Inferior parietal cortex (tissue), 1 donor: ENCODE measurements at regions not wholly inside any gene's neighbourhood (a gene's known extent, or its start where the extent isn't known, plus 50 kb on each side); places are given as distances from the start of the nearest gene placed in this dataset.
"Not testable (repeated sequence)": the region's sequence is repeated elsewhere in the genome, so short reads cannot be mapped to it uniquely, and the experiment has no call there.

Experiments
- DNase-seq: peaks from one replicate; pipeline ENCODE4 v3.0.0-alpha.2; 2016; ENCODE audit errors: extremely low spot score

DNA sequence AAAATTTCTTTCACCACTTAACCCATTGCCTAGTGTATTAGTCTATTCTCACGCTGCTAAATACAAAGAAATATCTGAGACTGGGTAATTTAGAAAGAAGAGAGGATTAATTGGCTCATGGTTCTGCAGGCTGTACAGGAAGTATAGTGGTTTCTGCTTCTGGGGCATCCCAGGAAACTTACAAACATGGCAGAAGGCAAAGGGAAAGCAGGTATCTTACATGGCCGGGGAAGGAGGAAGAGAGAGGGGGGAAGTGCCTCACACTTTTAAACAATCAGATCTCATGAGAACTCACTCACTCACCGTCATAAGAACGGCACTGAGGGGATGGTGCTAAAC lies 931.4 kb upstream of the SOX9 start:
- DNase-seq = no peak

- no peak for DNase-seq
Observed at GRCh38 chr17:71192039-71192555, 928.7 kb upstream of the SOX9 start.

DNA sequence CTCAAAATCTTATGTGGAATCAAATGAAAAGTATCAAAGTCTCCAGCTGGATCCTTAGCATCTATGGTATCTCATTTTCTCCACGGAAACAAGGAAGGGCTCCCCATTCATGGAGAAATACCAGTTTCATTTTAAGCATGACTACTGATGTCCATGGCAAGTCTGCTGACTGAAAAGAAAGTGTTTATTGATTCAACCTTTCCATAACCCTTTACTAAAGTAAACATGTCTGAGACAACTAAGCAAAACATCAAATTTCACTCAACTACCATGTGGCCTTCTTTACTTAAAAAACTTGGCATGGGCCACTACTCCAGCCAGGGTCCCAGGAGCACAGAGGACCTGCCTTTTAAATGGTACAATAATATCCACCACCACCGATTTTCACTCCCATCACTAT lies 928.0 kb upstream of the SOX9 start:
- no peak for DNase-seq

DNA sequence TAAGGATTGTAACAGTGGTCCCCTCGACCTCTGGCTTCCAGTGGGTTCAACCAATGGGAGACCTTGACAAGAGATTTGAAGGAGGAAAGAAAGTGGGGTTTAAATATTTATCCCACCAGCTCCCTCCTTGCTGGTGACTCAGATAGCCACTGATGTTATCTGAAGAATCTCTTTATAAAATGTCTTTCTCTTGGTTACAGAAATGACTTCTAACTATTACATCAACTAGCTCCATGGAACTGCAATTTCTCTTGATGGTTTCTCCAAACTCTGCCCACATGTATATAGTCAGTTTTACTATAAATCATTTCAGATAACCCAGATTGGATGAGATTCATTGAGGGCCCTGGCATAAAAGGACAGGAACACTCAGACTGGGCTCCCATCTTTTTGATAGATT lies 920.2 kb upstream of the SOX9 start:
- no peak for DNase-seq

GRCh38 chr17:71201639-71202038 lies 919.2 kb upstream of the SOX9 start:
- no peak for DNase-seq

DNA sequence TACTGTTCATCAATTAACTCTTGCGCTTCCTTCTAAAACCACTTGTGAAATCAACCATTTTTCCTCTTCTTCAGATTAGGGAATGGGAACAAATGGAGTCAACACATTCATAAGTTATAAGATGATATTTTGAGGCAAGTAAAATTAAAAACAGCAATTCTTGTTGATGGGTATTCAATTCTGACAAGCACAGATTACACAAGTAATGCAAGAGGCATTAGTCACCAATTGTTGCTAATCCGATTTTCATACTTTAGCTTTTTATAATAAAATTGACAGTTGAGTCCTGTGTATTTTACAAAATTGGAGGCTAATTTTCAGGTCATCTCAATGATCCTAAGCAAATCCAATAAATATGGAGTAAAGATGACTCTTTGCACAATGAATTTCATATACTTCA lies 918.4 kb upstream of the SOX9 start:
- no peak for DNase-seq

DNA sequence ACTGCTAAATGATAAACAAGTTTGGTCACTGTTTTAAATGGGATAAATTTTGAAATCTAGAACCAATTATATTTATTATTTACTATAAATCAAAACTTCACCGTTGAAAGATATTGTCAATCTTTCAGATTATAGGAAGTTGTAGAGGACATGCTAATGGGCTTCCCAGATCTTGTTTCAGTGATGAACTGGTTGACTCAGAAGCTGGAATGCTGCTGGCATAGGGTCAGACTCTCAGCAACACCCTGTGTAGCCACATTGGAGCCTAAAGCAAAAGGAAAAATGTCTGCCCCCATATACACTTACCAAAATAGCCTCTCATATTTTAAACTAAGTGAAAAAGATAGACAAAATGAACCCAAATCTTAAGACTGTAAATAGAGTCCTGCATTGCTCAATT lies 916.9 kb upstream of the SOX9 start:
- DNase-seq = no peak

DNA sequence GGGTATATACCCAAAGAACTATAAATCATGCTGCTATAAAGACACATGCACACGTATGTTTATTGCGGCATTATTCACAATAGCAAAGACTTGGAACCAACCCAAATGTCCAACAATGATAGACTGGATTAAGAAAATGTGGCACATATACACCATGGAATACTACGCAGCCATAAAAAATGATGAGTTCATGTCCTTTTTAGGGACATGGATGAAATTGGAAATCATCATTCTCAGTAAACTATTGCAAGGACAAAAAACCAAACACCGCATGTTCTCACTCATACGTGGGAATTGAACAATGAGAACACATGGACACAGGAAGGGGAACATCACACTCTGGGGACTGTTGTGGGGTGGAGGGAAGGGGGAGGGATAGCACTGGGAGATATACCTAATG lies 914.9 kb upstream of the SOX9 start:
- DNase-seq = not testable (repeated sequence)

DNA sequence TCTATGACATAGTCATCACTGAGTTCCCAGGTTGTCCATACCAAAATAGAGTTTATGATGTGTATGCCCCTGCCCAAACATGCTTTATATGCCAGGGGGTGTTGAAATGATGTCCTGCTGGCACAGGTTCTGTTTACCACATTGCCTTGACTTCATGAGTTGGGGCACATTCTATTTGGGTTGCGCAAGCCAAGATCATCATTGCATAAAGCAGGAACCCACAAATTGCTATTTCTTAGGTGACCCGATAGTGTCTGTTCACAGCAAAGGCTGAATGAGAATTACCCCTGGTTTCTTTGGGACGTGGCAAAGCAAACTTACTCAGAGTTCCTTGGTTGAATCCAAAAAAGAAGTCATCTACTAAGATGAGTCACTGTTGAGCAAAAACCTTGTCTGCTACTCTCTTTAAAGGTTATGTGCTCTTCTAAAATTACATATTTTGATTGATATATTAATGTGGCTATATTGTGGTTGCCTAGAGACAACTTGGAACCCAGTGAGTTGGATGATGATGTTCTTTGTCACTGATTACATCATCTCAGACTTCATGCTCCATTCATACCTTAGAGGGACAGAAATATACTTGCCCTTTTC lies 912.6 kb upstream of the SOX9 start:
- DNase-seq = no peak

- no peak for DNase-seq
Observed at GRCh38 chr17:71213936-71214335, 906.9 kb upstream of the SOX9 start.

GRCh38 chr17:71217769-71218168 lies 903.1 kb upstream of the SOX9 start:
- no peak for DNase-seq

GRCh38 chr17:71224824-71225575 lies 895.8 kb upstream of the SOX9 start:
- DNase-seq = no peak

DNA sequence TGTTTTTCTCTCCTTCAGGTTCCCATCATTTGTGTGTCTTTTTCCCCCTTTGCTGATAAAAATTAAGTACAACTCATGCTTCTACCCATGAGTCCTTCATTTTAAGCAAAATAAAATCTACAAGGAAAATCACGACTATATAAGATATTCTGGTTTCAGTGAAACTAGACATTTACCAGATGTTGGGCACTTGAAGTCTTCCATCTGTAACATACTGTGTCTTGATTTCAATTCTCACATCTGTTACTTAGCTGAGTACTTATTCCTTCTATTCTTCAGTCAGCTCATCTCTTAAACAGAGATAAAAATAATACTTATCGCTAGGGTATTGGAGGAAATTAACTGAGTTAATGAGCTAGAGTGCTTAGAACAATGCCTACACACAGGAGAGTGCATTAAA lies 893.0 kb upstream of the SOX9 start:
- no peak for DNase-seq

DNA sequence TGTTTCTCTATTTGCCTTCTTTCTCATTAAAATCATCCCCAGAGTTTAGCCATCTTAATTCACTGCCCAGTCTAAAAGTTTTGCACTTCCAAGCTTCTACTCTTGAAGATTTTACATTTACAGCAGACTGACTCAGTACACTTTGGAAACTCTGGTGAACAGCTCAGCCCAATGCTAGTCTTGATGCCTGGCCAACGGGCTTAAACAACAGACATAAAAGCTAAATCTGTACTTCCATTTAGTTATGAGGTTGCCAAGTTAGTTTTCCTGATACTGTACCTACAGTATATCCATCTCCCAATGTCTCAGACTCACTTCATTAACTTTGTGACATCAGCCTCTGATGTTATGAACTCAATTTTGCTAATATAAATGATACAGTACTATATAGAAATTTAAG lies 891.8 kb upstream of the SOX9 start:
- no peak for DNase-seq

- no peak for DNase-seq
Observed at GRCh38 chr17:71232801-71233559, 887.8 kb upstream of the SOX9 start.

GRCh38 chr17:71234349-71234748 lies 886.5 kb upstream of the SOX9 start:
- no peak for DNase-seq

GRCh38 chr17:71237903-71238538 lies 882.8 kb upstream of the SOX9 start:
- peak; percentile 65 for DNase-seq

GRCh38 chr17:71247441-71248015 lies 873.3 kb upstream of the SOX9 start:
- no peak for DNase-seq

- DNase-seq = no peak
Observed at GRCh38 chr17:71251276-71251675, 869.5 kb upstream of the SOX9 start.

- no peak for DNase-seq
Observed at GRCh38 chr17:71251951-71252350, 868.9 kb upstream of the SOX9 start.

GRCh38 chr17:71252436-71252835 lies 868.4 kb upstream of the SOX9 start:
- no peak for DNase-seq

GRCh38 chr17:71257096-71257495 lies 863.7 kb upstream of the SOX9 start:
- no peak for DNase-seq
